ENCODE measurements at regions not wholly inside any gene's neighbourhood (a gene's known extent, or its start where the extent isn't known, plus 50 kb on each side); places are given as distances from the start of the nearest gene placed in this dataset.

DNA sequence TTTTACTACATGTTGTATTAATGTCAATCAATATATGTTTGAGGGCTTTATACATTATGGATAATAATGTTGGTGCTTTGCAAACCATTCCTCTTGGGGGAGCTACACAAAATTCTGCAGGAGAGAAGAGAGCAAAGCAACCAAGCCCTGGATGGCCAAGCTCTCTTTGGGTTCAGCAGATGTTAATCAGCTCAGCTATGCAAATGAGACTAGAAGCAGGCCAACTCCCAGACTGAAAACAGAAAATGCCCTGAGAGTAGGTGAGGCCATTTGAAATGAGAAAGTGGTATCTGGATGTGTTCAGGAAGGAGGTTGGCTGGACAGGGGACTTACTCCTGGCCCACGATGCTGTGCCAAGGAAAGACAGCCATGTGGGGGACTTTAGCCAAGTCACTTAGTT lies 387.0 kb downstream of the BCOR start:
- DNase-seq (ENCODE audit: low read depth): no peak

DNA sequence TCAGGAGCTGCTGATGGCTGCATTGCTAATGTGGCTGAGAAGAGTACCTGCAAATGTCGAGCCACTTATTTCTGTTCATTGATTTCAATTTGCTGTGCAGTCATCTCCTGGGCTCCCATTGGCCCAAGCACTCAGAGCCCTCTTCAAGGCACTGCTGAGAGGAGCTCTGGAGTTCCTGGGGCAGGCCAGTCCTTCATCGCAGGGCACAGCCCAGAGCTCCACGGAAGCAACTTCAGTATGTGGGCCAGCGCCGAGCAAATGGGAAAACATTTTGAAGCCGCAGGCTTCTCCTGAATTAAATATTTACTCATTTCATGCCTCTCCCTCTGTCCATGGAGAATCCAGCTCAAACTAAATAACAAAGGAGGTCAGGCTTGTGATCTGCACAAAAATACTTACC lies 383.3 kb downstream of the BCOR start:
- DNase-seq (ENCODE audit: low read depth): no peak

DNA sequence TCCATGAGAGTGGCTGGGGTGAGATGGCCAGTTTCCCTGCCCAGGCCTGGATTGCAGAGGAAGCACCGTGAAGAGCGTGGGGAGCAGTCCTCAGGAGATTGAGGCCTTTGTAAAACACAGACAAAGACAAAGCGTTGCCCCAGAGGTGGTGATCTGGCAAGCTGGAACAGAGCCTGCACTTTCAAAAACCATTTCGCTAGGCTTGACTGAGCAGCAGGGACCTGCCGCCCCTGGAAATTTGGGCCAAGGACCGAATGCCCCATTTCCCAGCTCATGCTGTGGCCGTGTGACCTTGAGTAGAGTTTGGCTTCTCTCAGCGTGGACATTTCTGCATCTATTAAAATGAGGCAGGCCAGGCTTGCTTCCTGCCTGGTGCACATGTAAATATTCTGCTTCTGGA lies 381.4 kb downstream of the BCOR start:
- DNase-seq (ENCODE audit: low read depth): no peak

DNA sequence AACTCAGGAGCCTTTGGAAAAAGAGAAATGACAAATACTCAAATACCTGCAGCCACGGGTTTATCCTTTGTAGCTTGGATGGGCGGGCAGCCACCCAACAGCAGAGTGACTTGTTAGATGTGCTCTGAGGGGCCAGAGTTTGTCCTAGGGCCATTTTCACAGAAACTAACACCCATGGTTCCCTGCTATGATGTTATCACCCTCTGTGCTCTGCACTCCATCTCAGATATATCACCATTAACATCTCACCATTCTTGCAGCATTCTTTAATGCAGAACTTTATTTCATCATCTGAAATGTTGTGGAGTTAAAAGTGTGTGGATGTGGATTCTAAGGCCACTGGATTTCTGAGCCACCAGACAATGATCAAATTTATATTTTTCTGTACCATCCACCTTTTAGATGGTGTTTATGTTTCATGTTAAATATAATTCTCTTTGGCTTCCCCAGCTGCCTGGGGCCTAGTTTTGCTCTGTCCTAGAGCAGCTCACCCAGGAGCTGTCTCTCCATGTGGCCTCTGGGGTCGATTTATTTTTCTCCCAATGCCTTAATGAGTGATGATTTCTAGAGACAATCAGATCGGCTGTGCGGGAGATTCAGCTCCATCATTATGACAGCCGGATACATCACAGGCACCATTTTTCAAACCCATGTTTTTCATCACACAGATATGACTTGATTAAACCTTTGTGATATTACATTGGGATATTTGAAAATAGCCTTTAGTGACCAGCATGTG lies 380.8 kb downstream of the BCOR start:
- DNase-seq (ENCODE audit: low read depth): no peak

DNA sequence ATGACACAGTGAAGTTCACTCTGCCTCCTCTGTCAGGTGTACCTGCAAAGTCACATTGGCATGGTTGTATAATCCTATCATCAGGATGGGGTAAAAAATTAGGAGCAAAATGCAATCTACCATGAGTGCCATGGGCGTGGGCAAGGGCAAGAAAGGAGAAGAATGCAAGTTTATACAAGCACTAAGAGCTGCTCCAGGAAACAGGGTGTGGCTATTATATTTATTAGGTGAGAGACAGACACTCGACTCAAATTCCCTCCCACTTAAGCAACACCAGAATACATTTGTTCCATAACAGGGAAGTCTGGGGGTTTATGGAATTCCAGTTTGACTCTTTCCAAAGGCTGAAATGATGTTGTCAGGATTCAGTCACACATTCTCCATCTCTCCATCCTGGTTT lies 378.8 kb downstream of the BCOR start:
- DNase-seq (ENCODE audit: low read depth): no peak

DNA sequence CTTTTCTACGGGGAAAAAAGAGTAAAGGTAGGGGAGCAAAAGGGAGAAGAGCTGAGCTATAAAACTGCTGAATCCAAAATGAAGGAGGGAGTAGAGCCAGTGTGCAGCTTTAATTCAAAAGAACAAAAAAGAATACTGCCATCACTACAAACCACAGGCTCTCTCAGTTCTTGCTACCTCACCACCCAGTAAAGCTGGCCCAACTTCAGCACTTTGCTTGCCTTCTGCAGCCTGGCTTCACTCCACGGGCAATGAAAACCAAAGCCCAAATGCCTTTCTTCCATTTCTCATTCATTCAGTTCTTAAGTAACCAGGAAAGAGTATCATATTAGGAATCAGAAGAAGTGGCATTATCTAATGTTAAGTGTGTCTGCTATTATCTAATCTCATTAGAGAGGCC lies 376.8 kb downstream of the BCOR start:
- no peak for DNase-seq (ENCODE audit: low read depth)

DNA sequence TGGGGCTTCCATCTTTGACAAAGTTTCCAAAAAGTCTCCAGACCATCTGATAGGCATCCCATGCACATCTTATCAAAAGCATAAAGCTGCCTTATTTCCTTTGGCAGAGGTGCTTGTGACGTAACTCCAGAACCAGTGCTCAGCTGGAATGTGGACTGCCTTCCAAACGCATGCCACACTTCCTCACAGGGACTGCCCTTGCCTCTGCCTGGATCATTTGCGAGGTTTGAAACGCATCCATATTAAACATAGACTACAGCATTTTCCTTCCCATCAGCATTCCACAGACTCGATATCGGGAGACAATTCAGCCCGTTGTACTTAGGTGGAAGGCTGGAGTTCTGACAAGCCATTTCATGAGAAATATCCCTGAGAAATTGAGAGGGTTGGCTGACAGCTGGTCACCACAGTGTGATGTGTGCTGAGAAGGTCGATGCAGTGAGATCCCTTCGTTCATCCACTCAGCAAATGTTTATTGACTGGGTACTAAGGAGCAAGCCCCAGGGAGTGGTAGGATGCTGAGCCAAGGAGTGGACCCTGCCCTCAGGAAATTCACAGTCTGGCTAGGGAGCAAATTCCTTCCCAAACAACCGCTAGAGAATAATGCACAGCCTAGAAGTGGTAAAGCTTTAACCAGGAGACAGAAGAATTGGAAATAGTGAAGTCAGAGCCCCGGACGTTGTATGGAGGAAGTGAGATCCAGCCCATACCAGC lies 376.0 kb downstream of the BCOR start:
- DNase-seq (ENCODE audit: low read depth): no peak

DNA sequence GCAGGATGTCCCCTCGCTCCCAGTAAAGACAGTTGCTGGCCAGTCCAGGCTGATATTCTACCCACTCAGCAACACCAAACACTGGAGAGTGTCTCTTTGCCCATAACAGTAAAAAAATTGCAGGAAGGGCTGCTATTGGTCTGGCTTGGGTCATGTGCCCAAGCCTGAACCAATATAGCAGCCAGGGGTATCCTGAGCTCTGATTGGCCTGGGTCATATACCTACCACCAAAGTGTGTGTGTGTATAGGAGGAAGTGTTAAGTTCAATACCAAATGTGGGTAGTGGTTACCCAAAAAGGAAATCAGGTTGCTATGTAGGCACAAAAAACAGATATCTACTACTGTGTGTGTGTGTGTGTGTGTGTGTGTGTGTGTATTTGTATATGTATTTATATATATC lies 373.2 kb downstream of the BCOR start:
- DNase-seq (ENCODE audit: low read depth): no peak

DNA sequence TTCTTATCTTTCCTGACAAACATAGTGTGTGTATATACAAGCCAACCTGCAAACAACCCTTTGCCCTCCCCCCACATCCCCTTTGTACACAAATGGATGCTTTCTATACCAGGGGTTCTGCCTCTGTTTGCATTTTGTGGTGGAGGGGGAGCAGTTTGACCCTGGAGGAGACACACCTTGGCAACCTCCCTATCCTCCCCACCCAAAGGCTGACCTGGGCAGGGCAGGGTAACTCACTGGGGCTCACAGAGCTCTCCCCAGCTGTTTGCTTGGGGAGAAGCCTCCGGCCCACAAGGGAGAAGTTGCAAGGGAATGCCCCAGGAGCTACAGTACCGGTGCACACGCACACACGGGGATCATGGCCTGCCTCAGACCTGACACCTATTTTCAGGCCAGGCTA lies 372.6 kb downstream of the BCOR start:
- no peak for DNase-seq (ENCODE audit: low read depth)

DNA sequence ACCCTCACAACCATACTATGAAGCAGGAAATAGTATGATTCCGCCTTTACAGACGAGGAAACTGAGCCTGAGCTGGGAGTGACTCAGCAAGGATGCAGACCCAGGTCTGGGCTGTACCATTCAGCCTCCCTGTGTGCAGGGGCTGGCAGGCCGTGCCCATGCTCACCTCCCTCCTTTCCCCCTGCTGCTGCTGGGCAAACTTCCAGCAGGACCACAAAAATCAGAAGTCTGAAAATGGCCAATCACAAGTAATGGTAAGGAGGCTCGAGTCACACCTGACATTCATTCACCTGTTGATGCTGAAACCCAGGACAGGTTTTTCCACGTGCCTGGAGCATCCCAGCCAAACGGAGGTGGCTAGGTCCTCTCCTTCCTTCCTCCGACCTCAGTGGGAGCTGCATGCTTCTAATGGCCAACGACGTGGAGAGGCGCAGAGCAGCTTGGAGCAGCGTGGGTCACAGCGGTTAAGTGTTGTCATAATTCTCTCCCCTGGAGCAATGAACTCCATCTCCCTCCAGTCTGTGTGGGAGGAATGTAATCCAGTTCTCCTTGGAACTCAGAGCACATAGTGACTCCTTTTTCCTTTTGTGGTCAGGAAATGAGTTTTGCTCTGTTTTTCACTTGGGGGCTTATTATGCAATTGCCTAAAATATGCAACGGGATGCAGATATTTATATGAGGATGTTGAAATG lies 371.7 kb downstream of the BCOR start:
- no peak for DNase-seq (ENCODE audit: low read depth)

DNA sequence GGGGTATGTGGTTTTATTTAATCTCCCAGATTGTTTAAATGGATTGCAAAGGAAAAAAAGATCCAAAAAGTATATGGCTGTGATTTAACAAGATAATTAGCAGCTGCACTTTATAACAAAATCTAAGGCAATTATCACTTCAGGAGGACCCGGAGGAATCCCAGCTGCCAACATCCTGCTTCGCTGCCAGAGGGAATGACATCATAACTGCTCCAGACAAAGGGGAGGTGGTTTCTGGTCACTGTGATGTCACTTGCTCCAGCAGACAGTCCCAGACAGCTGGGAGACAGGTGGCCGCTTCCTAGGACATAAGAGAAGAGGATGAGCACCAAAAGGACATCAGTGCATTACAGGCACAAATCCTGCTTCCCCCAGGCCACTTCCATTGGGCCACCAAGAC lies 371.0 kb downstream of the BCOR start:
- no peak for DNase-seq (ENCODE audit: low read depth)

DNA sequence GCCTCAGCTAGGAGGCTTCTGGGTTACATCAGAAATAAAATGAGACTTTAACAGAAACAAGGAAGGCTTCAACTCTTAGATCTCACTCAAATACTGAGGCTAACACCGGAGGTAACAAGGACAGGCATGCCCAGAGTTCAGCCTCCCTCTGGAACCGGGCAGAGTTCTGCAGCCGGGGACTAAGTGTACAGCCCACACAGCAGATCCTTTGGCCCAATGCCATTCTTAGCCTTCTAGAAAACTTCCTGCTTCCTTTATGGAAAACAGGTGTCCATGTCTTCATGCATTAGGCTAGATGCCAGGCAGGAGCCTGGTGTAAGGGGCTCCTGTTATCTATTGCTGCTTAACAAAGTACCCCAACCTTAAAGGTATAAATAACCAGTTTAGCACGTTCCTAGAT lies 369.7 kb downstream of the BCOR start:
- DNase-seq (ENCODE audit: low read depth): no peak

DNA sequence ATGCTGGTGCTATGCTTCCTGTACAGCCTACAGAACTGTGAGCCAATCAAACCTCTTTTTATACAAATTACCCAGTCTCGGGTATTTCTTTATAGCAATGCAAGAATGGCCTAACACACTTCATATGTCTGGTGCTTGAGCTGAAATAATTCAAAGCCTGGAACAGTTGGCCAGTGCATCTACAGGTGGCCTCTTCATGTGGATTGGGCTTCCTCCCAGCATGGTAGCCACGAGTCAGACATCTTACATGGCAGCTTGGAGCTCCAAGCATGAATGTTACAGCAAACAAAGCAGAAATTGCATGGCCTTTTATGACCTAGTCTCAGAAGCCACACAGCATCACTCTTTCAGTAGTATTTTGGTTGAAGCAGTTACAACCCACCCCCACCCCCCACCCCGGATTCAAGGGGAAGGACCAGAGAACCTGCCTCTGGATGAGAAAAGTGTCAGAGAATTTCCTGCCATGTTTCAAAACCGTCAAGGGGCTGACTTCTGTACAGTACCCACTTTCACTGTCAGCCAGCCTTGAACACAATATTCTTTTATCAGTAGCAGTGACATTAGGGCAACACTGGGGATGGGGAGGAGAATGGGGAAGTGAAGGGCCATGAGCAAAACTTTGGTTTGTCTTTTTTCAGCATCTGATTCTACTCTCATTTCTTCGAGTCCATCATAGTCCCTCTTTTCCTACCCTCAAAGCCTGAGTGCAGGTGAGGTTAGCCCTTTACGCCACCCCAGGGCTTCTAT lies 368.7 kb downstream of the BCOR start:
- DNase-seq (ENCODE audit: low read depth): no peak

DNA sequence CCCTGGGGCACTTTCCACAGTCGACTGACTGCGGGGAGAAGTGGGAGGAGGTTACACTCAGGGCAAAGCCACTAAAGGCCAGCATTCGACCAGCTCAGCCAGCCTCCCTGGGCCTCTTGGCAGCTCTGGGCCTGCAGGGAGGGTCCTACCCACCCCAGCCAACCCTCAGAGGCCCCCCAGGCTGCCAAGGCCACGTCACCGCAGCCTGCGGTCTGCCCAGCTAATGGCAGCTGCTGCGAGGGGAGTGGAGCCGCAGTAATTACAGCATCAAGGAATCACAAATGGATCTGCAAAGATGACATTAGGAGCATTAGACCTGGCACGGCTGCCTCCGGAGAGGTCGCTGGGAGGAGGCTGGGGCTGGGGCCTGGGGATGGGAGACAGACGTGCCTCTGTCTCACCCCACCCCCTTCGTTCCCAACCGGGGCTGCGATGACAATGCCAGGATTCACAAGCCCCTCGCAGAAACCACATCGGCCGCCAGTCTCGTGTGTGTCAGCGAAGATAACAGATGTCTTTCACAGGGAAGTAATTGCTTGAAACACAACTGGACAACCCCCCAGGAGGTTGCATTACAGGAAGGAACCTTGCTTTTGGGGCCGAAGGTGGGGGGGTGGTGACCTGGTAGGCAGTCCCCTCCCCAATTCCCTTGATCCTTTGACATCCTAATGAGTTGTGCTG lies 367.6 kb downstream of the BCOR start:
- DNase-seq (ENCODE audit: low read depth): no peak

DNA sequence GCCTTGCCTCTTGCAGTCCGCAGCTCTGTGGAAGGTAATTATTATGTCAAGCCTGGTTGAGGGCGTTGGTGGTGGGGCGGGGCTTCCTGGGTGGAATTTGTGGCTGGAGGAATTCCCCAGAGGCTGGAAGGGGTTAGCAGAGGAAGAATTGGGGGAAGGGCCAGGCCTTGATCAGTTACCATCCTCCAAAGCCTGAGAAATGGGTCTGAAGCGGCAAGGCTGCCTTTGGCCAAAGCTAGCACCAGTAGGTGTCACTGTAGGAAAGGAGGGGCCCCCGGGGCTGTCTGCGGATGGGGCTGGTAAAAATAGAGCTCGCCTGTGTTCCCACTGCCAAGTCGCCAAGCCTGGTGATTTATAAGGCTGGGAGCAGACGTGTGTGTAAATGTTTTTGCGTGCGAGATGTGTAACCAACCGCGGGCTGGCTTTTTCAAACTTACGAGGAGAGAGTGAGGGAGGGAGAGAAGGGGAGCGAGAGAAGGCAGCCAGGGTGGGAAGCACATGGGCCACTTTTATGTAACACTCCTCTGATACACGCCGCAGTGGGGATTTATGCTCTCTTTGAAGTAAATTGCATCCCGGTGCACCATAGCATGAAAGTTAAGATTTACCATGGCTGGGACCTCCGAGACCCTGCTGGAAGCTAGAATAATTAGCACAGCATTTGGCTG lies 367.0 kb downstream of the BCOR start:
- no peak for DNase-seq (ENCODE audit: low read depth)

DNA sequence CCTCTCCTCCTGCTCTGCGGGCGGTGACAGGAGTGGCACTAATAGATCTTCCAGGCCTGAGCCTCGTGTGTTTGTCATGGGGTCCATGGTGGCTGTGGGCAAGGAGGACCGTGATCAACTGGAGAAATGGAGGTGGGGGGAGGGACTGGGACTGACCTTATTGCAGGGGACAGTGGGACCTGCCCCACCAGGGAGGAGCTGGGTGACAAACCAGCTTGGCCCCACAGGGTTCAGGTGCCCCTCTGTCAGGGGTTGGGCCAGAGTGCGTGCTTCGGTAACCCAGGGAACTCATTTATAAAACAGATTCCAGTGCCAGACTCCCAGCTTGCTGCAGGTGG lies 366.5 kb downstream of the BCOR start:
- DNase-seq (ENCODE audit: low read depth): no peak

DNA sequence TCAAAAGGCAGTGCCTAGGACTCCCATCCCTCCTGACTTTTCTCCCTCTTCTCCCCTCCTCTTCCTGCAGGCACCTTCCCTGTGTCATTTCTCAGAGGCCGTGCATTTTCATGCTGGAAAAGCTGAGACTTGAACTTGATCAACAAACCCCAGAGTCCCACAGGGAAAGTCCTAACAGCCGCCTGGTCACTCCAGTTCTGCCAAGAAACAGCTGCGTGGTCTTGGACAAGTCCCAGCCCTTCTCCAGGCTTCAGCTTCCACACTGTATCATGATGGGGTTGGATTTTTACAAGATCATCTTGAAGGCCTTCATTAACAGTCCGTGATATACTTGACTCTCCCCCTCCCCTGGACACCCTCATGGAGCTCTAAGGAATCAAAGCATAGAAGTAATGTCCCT lies 366.0 kb downstream of the BCOR start:
- no peak for DNase-seq (ENCODE audit: low read depth)

DNA sequence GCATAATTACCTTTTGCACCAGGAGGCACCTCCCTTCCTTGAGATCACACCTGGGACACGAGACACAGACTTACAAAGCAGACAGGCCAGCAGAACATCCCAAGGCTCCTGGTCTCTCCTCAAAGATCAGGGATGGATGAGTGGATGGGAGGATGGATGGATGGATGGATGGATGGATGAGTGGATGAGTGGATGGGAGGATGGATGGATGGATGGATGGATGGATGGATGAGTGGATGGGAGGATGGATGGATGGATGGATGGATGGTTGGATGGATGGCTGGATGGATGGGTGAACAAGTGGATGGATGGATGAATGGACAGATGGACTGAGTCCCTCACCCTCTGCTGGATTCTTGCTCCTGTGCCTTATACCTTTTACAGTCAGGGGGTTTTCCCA lies 364.0 kb downstream of the BCOR start:
- DNase-seq (ENCODE audit: low read depth): no peak

DNA sequence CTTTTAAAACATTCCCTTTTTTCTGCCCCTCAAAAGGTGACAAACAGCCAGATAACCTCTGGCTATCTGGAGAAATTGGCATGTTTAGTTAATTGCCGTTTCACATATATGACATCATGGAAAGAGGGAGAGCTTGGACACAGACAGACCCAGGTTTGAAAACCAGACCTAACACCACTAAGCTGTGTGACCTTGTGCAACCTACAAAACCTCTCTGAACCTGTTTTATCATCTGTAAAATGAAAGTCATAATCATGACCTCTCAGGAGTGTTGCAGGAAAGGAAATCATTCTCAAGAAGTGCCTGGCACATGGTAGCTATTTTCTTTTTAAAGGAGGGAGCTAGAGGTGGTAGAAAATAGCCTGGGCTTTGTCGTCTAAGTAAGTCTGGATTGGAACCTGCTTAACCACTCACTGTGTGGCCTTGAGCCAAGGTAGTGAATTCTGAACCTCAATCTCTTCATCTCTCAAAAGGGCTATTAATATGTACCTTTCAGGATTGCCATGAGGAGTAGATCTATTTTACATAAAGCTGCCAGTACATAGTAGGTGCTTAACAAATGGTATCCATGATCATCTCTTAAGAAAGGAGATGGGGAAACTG lies 363.5 kb downstream of the BCOR start:
- DNase-seq (ENCODE audit: low read depth): no peak

DNA sequence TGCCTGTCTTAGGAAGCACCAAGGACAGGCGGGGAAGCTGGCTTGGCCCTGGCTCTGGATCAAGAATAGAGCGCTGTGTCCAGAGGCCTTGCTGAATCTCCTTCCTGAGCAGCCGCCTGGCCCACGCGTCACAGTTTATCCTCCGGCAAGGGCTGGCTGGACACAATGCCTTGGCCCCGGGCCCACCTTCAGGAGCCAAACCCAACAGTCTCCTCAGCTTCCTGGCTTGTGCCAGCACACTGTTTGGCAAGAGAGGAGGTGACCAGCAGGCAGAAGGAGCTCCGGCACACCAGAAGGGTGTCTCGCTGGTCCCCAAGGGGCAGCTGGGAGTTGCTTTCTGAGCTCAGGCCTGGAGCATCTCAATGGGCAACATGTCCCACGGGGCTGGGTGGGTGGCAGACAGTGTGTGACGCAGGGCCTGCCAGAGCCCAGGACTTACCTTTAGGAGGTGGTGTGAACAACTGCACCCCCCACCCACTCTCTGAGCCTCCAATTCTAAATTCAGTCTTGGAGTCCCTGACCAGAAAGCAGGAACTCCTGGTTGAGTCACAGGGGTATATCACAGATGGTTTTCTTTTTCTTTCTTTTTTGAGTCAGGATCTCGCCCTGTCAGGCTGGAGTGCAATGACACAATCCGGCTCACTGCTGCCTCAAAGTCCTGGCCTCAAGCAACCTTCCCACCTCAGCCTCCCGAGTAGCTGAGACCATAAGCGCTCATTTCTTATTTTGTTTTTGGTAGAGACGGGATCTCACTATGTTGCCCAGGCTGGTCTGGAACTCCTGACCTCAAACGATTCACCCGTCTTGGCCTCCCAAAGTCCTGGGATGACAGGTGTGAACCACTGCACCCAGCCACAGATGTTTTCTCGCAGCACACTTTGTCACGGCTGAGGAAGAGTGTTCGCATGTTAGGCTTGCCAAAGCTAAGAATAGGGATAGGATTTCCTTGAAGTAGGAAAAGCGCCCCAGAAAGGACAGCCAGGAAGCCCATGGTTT lies 361.2 kb downstream of the BCOR start:
- no peak for DNase-seq (ENCODE audit: low read depth)
